ENCODE measurements at regions not wholly inside any gene's neighbourhood (a gene's known extent, or its start where the extent isn't known, plus 50 kb on each side); places are given as distances from the start of the nearest gene placed in this dataset.
"Not testable (repeated sequence)": the region's sequence is repeated elsewhere in the genome, so short reads cannot be mapped to it uniquely, and the experiment has no call there.

GRCh38 chr12:17076811-17077210, 470.8 kb upstream of the LMO3 start:
- DNase-seq: no peak

- DNase-seq: no peak
Observed at GRCh38 chr12:17076028-17076744, 470.2 kb upstream of the LMO3 start.

DNA sequence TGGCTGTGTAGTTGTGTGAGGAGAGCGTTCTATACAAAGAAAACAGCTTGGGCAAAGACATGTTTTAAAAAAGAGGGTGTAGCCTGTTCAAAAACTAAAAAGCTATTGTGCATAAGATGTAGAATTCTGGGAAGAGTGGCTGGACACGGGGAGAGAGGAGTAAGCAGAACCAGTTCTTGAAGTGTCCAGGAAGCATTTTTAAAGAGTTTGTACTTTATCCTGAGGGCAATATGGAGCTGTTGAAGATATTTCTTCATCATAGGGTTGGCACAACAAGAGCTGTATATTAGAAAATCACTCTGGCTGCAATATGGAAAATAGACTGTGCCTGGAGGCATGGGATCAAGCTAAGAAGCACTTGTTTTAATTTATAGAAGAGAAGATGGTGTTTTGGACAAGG, 458.9 kb upstream of the LMO3 start:
- no peak for DNase-seq

DNA sequence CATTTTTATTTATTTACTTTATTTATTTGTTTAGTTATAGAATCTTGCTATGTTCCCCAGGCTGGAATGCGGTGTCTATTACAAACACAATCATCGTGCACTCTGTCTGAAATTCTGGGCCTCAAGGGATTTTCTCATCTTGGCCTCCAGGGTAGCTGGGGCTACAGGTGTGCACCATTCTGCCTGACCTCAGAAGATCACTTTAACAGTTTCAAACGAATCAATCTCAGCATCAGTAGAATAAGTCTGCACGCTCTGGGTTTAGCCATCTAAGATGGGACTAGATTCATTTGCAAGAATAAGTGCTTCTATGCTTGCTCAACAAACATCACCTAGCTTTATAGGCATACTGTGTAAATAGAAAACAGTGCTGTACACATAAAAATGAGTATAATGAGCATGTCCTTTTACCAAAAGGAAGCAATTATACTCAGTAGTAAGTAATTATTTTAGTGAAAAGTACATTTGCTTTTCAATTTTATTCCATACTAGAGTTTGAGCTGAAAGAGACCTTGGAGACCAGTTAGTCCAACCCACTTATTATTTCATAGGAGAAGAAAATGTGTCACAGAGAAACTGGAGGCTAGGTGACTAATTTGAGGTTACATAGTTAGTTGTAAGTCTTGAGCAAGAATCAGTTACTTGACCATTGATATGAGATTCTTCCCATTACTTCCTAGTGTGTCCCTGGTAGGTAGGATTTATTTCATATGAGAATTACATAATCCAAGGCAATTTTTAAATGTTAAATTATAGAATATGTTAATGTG, 456.5 kb upstream of the LMO3 start:
- DNase-seq: no peak

DNA sequence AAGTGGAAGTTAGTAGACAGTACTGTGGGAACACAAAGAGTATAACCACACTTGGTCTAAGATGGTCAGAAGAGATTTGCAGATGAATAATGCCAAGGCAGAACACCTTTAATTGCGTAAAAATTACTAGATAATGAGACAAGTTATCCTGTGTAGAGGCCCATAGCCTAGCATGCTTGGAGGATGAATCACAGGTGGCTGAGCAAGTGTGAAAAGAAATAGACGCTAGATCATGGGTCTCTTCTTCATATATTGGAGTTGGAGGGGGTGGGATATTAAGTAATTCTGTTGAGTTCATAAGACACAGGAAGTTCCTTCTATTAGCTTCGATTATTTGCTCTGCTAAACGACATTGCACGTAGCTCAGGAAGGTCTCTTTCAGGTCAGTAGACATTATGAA, 454.3 kb upstream of the LMO3 start:
- DNase-seq: no peak

GRCh38 chr12:17056546-17056945, 450.6 kb upstream of the LMO3 start:
- no peak for DNase-seq

- DNase-seq: no peak
Observed at GRCh38 chr12:17038923-17039322, 433.0 kb upstream of the LMO3 start.

- no peak for DNase-seq
Observed at GRCh38 chr12:17035372-17035771, 429.4 kb upstream of the LMO3 start.

GRCh38 chr12:17030338-17030737, 424.4 kb upstream of the LMO3 start:
- DNase-seq: no peak

- no peak for DNase-seq
Observed at GRCh38 chr12:17028348-17028747, 422.4 kb upstream of the LMO3 start.

- DNase-seq: not testable (repeated sequence)
Observed at GRCh38 chr12:17025424-17025823, 419.5 kb upstream of the LMO3 start.

DNA sequence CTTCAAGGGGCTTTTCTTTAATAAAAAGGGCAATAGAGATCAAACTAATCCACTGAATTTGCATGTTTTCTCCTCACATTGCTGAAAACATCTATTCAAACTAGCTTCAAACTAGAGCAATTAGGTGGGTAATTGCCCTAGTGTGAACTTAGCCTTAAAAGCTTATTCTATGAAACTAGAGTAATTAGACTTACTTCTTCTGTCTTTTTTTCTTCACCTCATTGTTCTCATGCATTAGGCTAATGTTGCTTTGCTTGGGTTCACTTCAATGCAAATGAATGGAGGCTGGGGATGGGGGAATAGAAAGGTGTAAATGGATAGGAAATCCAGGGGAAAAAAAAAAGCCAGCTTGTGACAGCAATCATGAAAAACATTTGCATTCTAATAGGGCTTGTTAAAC, 414.8 kb upstream of the LMO3 start:
- DNase-seq: no peak

- no peak for DNase-seq
Observed at GRCh38 chr12:17017402-17017801, 411.4 kb upstream of the LMO3 start.

- DNase-seq: no peak
Observed at GRCh38 chr12:17016116-17016864, 410.3 kb upstream of the LMO3 start.

- DNase-seq: no peak
Observed at GRCh38 chr12:17015501-17015900, 409.5 kb upstream of the LMO3 start.

- DNase-seq: not testable (repeated sequence)
Observed at GRCh38 chr12:17007442-17008040, 401.6 kb upstream of the LMO3 start.

DNA sequence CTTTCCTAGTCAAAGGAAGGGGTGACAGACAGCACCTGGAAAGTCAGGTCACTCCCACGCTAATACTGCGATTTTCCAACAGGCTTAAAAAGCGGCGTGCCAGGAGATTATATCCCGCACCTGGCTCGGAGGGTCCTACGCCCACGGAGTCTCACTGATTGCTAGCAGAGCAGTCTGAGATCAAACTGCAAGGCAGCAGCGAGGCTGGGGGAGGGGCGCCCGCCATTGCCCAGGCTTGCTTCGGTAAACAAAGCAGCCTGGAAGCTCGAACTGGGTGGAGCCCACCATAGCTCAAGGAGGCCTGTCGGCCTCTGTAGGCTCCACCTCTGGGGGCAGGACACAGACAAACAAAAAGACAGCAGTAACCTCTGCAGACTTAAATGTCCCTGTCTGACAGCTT, 392.6 kb upstream of the LMO3 start:
- not testable (repeated sequence) for DNase-seq

- DNase-seq: no peak
Observed at GRCh38 chr12:16984484-16984883, 378.5 kb upstream of the LMO3 start.

- no peak for DNase-seq
Observed at GRCh38 chr12:16972923-16973770, 367.2 kb upstream of the LMO3 start.

DNA sequence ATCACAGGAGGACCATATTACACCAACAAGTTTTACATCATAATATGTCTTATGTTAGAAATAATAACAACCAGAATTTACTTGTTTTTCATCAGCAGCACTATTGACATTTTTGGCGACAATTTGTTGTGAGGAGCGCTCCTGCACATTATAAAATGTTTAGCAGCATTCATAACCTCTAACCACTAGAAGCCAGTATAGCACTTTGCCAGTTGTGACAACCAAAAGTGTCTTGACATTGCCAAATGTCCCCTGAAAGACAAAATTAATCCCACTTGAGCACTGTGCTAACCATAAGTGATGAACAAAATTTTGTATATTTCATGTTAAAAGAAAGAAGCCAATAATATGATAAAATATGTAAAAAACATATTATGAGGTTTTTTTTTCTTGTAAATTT, 356.9 kb upstream of the LMO3 start:
- no peak for DNase-seq

- DNase-seq: no peak
Observed at GRCh38 chr12:16955083-16955657, 349.2 kb upstream of the LMO3 start.

Measured in KG1 (cell line).